ENCODE measurements at regions not wholly inside any gene's neighbourhood (a gene's known extent, or its start where the extent isn't known, plus 50 kb on each side); places are given as distances from the start of the nearest gene placed in this dataset.

DNA sequence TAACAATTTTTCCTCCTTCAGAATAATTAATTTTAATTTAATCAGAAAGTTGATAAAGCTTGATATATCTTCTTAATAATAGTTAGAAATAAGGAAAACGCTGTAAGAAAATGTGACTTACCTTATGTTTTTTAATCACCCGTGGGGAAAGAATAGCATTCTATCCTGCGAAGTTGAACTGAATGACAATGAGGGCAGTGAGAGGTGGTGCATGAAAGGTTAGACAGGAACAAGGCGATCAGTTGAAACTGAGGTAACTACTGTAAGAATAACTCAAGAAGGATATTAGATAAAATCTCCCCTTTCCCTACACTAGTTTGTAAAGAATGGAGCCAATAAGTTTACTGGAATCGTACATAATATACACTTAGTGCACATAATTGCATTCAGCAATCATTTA is 655.0 kb upstream of the NCAM2 start:
- ChIA-PET POLR2A (no interaction called here), CTCF (no interaction called here), RAD21 (ENCODE audit: low non-redundant PET in 1 of 2, low total read pairs in 2 of 2, uncharacterized antibody in 2 of 2, unreplicated experiment in 2 of 2) (no interaction called here)
- no peak overlapping the region for H3K4me2 ChIP-seq (ENCODE audit: low read length)
- H3K4me1 ChIP-seq (ENCODE audit: control insufficient read depth in 1 of 2, insufficient read depth in 2 of 2, low read length in 2 of 2) = no peaks in the 10 kb centered on the region
- TF ChIP-seq ZNF274 (IDR thresholded peaks at IDR 0.05; ENCODE audit: low read depth, low read length) (no peak), ELF1 (IDR thresholded peaks at IDR 0.05; ENCODE audit: borderline replicate concordance, low read depth) (no peak), EGR1 (IDR thresholded peaks at IDR 0.05; ENCODE audit: low read depth) (no peak), SRF (IDR thresholded peaks at IDR 0.05; ENCODE audit: low read depth) (no peak), JUND (IDR thresholded peaks at IDR 0.05) (no peak), TCF7L2 (IDR thresholded peaks at IDR 0.05; ENCODE audit: borderline replicate concordance, extremely low read depth, insufficient read depth, insufficient read length) (no peak), YY1 (IDR thresholded peaks at IDR 0.05; ENCODE audit: extremely low read depth, insufficient replicate concordance, low read depth, low read length) (no peak), EZH2 (IDR thresholded peaks at IDR 0.05) (no peak), ATF3 (IDR thresholded peaks at IDR 0.05) (no peak), POLR2A (IDR thresholded peaks at IDR 0.05; ENCODE audit: borderline replicate concordance, extremely low read depth, insufficient read depth, insufficient read length) (no peak), ZBTB33 (IDR thresholded peaks at IDR 0.05; ENCODE audit: extremely low read depth, insufficient replicate concordance, low read length) (no peak)
- TF ChIP-seq, protein P1, sequence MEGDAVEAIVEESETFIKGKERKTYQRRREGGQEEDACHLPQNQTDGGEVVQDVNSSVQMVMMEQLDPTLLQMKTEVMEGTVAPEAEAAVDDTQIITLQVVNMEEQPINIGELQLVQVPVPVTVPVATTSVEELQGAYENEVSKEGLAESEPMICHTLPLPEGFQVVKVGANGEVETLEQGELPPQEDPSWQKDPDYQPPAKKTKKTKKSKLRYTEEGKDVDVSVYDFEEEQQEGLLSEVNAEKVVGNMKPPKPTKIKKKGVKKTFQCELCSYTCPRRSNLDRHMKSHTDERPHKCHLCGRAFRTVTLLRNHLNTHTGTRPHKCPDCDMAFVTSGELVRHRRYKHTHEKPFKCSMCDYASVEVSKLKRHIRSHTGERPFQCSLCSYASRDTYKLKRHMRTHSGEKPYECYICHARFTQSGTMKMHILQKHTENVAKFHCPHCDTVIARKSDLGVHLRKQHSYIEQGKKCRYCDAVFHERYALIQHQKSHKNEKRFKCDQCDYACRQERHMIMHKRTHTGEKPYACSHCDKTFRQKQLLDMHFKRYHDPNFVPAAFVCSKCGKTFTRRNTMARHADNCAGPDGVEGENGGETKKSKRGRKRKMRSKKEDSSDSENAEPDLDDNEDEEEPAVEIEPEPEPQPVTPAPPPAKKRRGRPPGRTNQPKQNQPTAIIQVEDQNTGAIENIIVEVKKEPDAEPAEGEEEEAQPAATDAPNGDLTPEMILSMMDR (IDR thresholded peaks at IDR 0.05 in 2 of 3, conservative IDR thresholded peaks at IDR 0.05 in 1 of 3; ENCODE audit: borderline replicate concordance in 1 of 3, insufficient read depth in 1 of 3, low read depth in 2 of 3, low read length in 2 of 3) = no peak
- intact Hi-C loops (cut with micrococcal nuclease) = no loop called here
- no peak for DNase-seq (ENCODE audit: low read depth, low spot score)
- peaks cover 13 to 27% of the 10 kb centered on the region in 2 experiments; a peak in 3 of 4 replicates for H3K9me3 ChIP-seq (ENCODE audit: control insufficient read depth in 1 of 2, insufficient read depth in 1 of 2, low read depth in 1 of 2, low read length in 2 of 2)
- H3K9ac ChIP-seq (ENCODE audit: low read length) = no peak overlapping the region
- H3K9me2 ChIP-seq (ENCODE audit: insufficient read depth) = no peaks in the 10 kb centered on the region
- no peak overlapping the region for H3K4me3 ChIP-seq (replicated peaks in 1 of 2; ENCODE audit: low read depth in 1 of 2, low read length in 2 of 2)
- H3K27me3 ChIP-seq (ENCODE audit: insufficient read depth, low read length) = no peaks in the 10 kb centered on the region
- H4K20me1 ChIP-seq (ENCODE audit: insufficient read depth) = no peaks in the 10 kb centered on the region
- H2AFZ ChIP-seq (ENCODE audit: low read depth, low read length, poor library complexity, severe bottlenecking) = no peak overlapping the region
- H3K27ac ChIP-seq (ENCODE audit: low read depth, low read length) = no peak overlapping the region
- no peaks in the 10 kb centered on the region for H3K36me3 ChIP-seq (ENCODE audit: control insufficient read depth in 1 of 2, insufficient read depth in 2 of 2, low read length in 2 of 2)
- BruUV-seq (replicated peaks) = no TSS peak
- ATAC-seq = no peak
- H3K79me2 ChIP-seq (ENCODE audit: insufficient read depth, low read length) = no peaks in the 10 kb centered on the region

All from HCT116 (cell line).